ENCODE measurements at regions not wholly inside any gene's neighbourhood (a gene's known extent, or its start where the extent isn't known, plus 50 kb on each side); places are given as distances from the start of the nearest gene placed in this dataset.

- DNase-seq, result no peak
- H3K4me3 ChIP-seq, result no peak overlapping the region
- no peak overlapping the region for H3K27ac ChIP-seq
- H3K9me3 ChIP-seq (replicated peaks), result peaks cover 6% of the 10 kb centered on the region
- no peaks in the 10 kb centered on the region for H3K27me3 ChIP-seq
- H3K4me1 ChIP-seq, result peaks cover 8% of the 10 kb centered on the region
- no peaks in the 10 kb centered on the region for H3K36me3 ChIP-seq
Measured at GRCh38 chr6:140438346-140438735, 1063.9 kb upstream of the CITED2 start.

GRCh38 chr6:140437619-140438345, 1063.3 kb upstream of the CITED2 start:
- Histone ChIP-seq H3K27ac (no peak overlapping the region), H3K36me3 (no peaks in the 10 kb centered on the region), H3K4me3 (no peak overlapping the region), H3K9me3 (replicated peaks) (peaks cover 6% of the 10 kb centered on the region), H3K4me1 (peaks cover 8% of the 10 kb centered on the region), H3K27me3 (no peaks in the 10 kb centered on the region)
- peak in 1 of 2 experiments; percentile 34 for DNase-seq

GRCh38 chr6:140436023-140436811, 1061.8 kb upstream of the CITED2 start:
- peaks cover 8% of the 10 kb centered on the region for H3K4me1 ChIP-seq
- no peak overlapping the region for H3K27ac ChIP-seq
- no peak overlapping the region for H3K4me3 ChIP-seq
- peaks cover 6% of the 10 kb centered on the region for H3K9me3 ChIP-seq (replicated peaks)
- no peaks in the 10 kb centered on the region for H3K27me3 ChIP-seq
- DNase-seq, result peak; percentile 23 to 40
- no peaks in the 10 kb centered on the region for H3K36me3 ChIP-seq

GRCh38 chr6:140434761-140435160, 1060.3 kb upstream of the CITED2 start:
- no peak for DNase-seq

GRCh38 chr6:140433072-140433471, 1058.6 kb upstream of the CITED2 start:
- Histone ChIP-seq H3K9me3 (replicated peaks) (peaks cover 6% of the 10 kb centered on the region), H3K27me3 (no peaks in the 10 kb centered on the region), H3K27ac (no peak overlapping the region), H3K4me1 (peaks cover 8% of the 10 kb centered on the region), H3K36me3 (no peaks in the 10 kb centered on the region), H3K4me3 (no peak overlapping the region)
- DNase-seq, result no peak

More at GRCh38 chr6:140434761-140435160, 1060.3 kb upstream of the CITED2 start:
- Histone ChIP-seq H3K4me3 (no peak overlapping the region), H3K36me3 (no peaks in the 10 kb centered on the region), H3K9me3 (replicated peaks) (peaks cover 6% of the 10 kb centered on the region), H3K27me3 (no peaks in the 10 kb centered on the region), H3K27ac (no peak overlapping the region), H3K4me1 (peaks cover 8% of the 10 kb centered on the region)

- Histone ChIP-seq H3K4me3 (no peak overlapping the region), H3K4me1 (no peaks in the 10 kb centered on the region), H3K27ac (no peak overlapping the region), H3K9me3 (replicated peaks) (no peaks in the 10 kb centered on the region), H3K27me3 (no peaks in the 10 kb centered on the region), H3K36me3 (no peaks in the 10 kb centered on the region)
- DNase-seq, result peak in 1 of 2 experiments; percentile 12
Measured at GRCh38 chr6:140427842-140428241, 1053.4 kb upstream of the CITED2 start.

- H3K4me3 ChIP-seq, result no peak overlapping the region
- no peak overlapping the region for H3K27ac ChIP-seq
- H3K36me3 ChIP-seq, result no peaks in the 10 kb centered on the region
- H3K27me3 ChIP-seq, result no peaks in the 10 kb centered on the region
- DNase-seq, result no peak
- H3K4me1 ChIP-seq, result no peaks in the 10 kb centered on the region
- peaks cover 4% of the 10 kb centered on the region; the same call in 1 of the 2 replicates for H3K9me3 ChIP-seq (replicated peaks)
Measured at GRCh38 chr6:140414966-140415620, 1040.6 kb upstream of the CITED2 start.

- no peaks in the 10 kb centered on the region for H3K27me3 ChIP-seq
- no peak overlapping the region for H3K27ac ChIP-seq
- DNase-seq, result no peak
- H3K9me3 ChIP-seq (replicated peaks), result 0 out of 2 replicates have a peak, but pooled peaks cover 2% of the 10 kb centered on the region
- no peaks in the 10 kb centered on the region for H3K4me1 ChIP-seq
- H3K4me3 ChIP-seq, result no peak overlapping the region
- no peaks in the 10 kb centered on the region for H3K36me3 ChIP-seq
Measured at GRCh38 chr6:140403020-140403419, 1028.6 kb upstream of the CITED2 start.

GRCh38 chr6:140401761-140402160, 1027.3 kb upstream of the CITED2 start:
- 0 out of 2 replicates have a peak, but pooled peaks cover 2% of the 10 kb centered on the region for H3K9me3 ChIP-seq (replicated peaks)
- no peak overlapping the region for H3K4me3 ChIP-seq
- no peak for DNase-seq
- no peak overlapping the region for H3K27ac ChIP-seq
- no peaks in the 10 kb centered on the region for H3K36me3 ChIP-seq
- no peaks in the 10 kb centered on the region for H3K27me3 ChIP-seq
- no peaks in the 10 kb centered on the region for H3K4me1 ChIP-seq

GRCh38 chr6:140398076-140398475, 1023.6 kb upstream of the CITED2 start:
- no peaks in the 10 kb centered on the region for H3K27me3 ChIP-seq
- H3K4me3 ChIP-seq, result no peak overlapping the region
- no peak for DNase-seq
- no peaks in the 10 kb centered on the region for H3K4me1 ChIP-seq
- H3K36me3 ChIP-seq, result no peaks in the 10 kb centered on the region
- no peak overlapping the region for H3K27ac ChIP-seq
- H3K9me3 ChIP-seq (replicated peaks), result no peaks in the 10 kb centered on the region; the same call in 1 of the 2 replicates

- no peaks in the 10 kb centered on the region for H3K27me3 ChIP-seq
- no peaks in the 10 kb centered on the region; the same call in 1 of the 2 replicates for H3K9me3 ChIP-seq (replicated peaks)
- no peaks in the 10 kb centered on the region for H3K36me3 ChIP-seq
- no peak for DNase-seq
- H3K27ac ChIP-seq, result no peak overlapping the region
- H3K4me3 ChIP-seq, result no peak overlapping the region
- H3K4me1 ChIP-seq, result no peaks in the 10 kb centered on the region
Measured at GRCh38 chr6:140397106-140397505, 1022.7 kb upstream of the CITED2 start.

- no peak overlapping the region for H3K27ac ChIP-seq
- H3K4me1 ChIP-seq, result no peaks in the 10 kb centered on the region
- H3K36me3 ChIP-seq, result no peaks in the 10 kb centered on the region
- no peak for DNase-seq
- H3K4me3 ChIP-seq, result no peak overlapping the region
- H3K9me3 ChIP-seq (replicated peaks), result no peaks in the 10 kb centered on the region; the same call in 1 of the 2 replicates
- H3K27me3 ChIP-seq, result no peaks in the 10 kb centered on the region
Measured at GRCh38 chr6:140393665-140394540, 1019.5 kb upstream of the CITED2 start.

- Histone ChIP-seq H3K27ac (no peak overlapping the region), H3K4me3 (no peak overlapping the region), H3K9me3 (replicated peaks) (no peaks in the 10 kb centered on the region; the same call in 1 of the 2 replicates), H3K36me3 (no peaks in the 10 kb centered on the region), H3K4me1 (no peaks in the 10 kb centered on the region), H3K27me3 (no peaks in the 10 kb centered on the region)
- DNase-seq, result no peak
Measured at GRCh38 chr6:140388815-140389214, 1014.4 kb upstream of the CITED2 start.

GRCh38 chr6:140388192-140388802, 1013.8 kb upstream of the CITED2 start:
- H3K4me3 ChIP-seq, result no peak overlapping the region
- H3K9me3 ChIP-seq (replicated peaks), result no peaks in the 10 kb centered on the region; the same call in 1 of the 2 replicates
- H3K27me3 ChIP-seq, result no peaks in the 10 kb centered on the region
- no peak overlapping the region for H3K27ac ChIP-seq
- no peak for DNase-seq
- no peaks in the 10 kb centered on the region for H3K36me3 ChIP-seq
- no peaks in the 10 kb centered on the region for H3K4me1 ChIP-seq

Measured in SJCRH30 (cell line).